ENCODE measurements at regions not wholly inside any gene's neighbourhood (a gene's known extent, or its start where the extent isn't known, plus 50 kb on each side); places are given as distances from the start of the nearest gene placed in this dataset.

DNA sequence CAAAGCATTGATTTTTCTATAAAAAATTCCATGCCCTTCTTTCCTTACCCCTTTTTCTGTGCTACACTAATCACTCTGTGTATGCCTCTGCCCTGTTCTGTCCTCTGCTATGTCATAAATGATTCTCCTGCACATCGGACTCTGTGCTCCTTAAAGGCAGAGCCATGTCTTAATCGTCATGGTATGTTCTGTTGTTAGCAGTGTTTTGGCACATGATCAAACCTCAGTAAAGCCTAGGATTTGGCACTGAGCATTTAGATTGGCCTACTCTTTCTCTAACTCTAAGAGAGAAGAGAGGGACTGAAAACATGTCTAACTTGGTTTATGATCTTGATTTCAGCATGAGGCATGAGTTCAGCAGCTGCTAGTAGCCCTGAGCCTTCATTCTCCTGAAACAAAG, 266.9 kb downstream of the AASDHPPT start:
- no peak for FAIRE-seq
- no peak for DNase-seq (ENCODE audit: insufficient read length, low spot score)
- TF ChIP-seq, protein P1, sequence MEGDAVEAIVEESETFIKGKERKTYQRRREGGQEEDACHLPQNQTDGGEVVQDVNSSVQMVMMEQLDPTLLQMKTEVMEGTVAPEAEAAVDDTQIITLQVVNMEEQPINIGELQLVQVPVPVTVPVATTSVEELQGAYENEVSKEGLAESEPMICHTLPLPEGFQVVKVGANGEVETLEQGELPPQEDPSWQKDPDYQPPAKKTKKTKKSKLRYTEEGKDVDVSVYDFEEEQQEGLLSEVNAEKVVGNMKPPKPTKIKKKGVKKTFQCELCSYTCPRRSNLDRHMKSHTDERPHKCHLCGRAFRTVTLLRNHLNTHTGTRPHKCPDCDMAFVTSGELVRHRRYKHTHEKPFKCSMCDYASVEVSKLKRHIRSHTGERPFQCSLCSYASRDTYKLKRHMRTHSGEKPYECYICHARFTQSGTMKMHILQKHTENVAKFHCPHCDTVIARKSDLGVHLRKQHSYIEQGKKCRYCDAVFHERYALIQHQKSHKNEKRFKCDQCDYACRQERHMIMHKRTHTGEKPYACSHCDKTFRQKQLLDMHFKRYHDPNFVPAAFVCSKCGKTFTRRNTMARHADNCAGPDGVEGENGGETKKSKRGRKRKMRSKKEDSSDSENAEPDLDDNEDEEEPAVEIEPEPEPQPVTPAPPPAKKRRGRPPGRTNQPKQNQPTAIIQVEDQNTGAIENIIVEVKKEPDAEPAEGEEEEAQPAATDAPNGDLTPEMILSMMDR (IDR thresholded peaks at IDR 0.05; ENCODE audit: insufficient read depth, missing control alignments) = no peak

DNA sequence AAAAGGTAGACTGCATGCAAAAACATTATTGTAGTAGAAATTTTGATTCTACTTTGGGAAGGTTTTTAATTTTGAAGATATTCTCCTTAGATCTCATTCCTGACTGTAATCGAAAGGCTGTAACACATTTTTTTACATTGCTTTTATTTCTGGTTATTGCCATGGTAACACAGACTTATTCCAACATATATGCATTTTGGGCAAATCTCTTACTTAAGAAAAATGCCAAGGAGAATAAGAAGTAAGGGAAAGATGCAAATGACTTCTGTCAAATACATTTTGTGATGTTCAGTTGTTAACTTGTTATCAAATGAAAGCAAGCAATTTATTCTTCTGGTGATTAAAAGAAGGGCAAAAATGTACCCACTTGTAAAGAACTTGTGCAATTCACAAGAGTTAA, 267.5 kb downstream of the AASDHPPT start:
- TF ChIP-seq, protein P1 (IDR thresholded peaks at IDR 0.05; ENCODE audit: insufficient read depth, missing control alignments) = no peak
- DNase-seq (ENCODE audit: insufficient read length, low spot score) (no peak), FAIRE-seq (no peak)

DNA sequence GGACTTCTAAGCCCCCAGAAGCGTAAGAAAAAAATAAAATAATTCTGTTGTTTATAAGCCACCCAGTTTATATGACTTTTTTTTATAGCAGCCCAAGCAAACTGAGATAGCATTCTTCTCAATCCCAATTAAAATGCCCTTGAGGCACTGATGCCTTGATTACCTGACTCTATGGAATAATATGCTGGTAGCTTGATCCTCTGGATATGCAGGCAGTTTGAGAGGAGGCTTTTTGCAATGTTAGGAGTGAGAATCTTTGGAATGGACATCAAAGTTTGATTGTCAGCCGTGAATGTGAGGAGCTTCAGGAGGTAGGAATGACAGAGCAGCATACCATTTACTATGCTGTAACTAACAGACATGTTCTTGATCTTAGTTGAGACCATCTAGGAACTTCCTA, 275.6 kb downstream of the AASDHPPT start:
- DNase-seq (ENCODE audit: insufficient read length, low spot score) (no peak), FAIRE-seq (no peak)
- TF ChIP-seq, protein P1 (IDR thresholded peaks at IDR 0.05; ENCODE audit: insufficient read depth, missing control alignments) = no peak

DNA sequence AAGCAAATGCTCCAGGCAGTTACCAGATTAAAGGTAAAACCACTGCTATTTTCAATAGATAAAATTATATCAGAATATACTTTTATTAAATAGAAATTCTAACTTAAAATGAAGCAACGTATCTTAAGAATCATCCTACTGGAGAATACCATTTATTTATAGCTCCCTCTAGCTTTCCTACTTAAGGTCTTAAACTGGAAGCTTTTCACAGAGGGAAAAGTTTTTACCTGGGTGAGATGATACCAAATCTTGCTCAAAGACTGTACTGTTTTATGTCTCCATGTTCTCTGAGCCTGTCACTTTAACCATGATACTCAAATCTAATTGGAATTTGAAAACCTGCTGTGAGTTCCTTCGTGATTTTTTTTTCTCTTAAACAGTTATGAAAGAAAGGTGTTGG, 291.8 kb downstream of the AASDHPPT start:
- no peak for DNase-seq (ENCODE audit: insufficient read length, low spot score)
- TF ChIP-seq, protein P1 (IDR thresholded peaks at IDR 0.05; ENCODE audit: insufficient read depth, missing control alignments) = no peak
- FAIRE-seq = no peak

DNA sequence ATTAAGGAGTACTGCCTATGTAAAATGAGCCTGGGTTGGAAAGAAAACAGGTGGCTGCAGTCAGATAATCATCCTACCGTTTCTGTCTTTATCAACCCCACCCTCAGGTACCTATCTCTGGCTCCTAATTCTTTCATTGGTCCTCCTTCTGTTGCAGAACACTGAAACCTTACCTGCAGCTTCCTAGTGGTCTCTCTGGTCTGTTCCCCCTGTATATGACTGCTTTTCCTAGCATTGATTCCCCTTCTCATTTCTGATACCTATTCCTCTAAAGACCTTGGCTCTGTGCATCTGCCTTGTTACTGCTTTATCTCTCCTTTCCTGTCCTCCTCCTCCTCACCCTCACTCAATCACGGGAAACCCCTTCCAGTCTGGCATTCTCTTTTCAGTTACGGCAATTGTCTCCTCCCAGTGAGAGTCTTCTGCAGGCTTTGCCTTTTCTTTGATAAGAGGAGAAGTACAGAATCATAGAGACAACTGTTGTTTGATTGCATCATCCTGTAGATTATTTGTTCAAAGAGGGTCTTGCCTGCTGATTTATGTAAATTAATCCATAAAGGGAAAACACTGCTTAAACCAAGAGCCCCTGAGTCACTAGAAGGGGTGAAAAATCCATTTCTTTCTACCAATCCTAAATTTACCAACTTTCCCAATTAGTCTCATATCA, 301.2 kb downstream of the AASDHPPT start:
- no peak for FAIRE-seq
- TF ChIP-seq, protein P1 (IDR thresholded peaks at IDR 0.05; ENCODE audit: insufficient read depth, missing control alignments) = no peak
- DNase-seq (ENCODE audit: insufficient read length, low spot score) = no peak

DNA sequence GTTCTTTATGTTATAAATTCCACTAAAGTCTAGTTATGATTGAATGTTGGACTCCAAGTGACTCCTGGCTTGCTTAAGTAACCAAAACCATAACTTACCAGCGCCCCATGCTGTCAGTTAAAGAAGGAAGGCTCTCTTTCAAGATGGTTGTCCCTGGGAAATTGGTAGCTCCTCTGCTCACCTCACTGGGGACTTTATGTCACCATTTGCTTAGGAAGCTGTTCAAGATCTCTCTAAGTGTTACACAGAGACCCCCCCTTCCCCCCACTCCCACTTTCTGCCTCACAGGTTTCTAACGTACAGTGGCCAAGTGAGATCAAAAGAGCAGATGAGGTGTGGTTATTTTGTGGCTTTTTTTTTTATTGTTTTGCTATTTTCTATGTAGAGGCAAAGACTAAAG, 301.8 kb downstream of the AASDHPPT start:
- DNase-seq (ENCODE audit: insufficient read length, low spot score) (no peak), FAIRE-seq (no peak)
- TF ChIP-seq, protein P1 (IDR thresholded peaks at IDR 0.05; ENCODE audit: insufficient read depth, missing control alignments) = no peak

DNA sequence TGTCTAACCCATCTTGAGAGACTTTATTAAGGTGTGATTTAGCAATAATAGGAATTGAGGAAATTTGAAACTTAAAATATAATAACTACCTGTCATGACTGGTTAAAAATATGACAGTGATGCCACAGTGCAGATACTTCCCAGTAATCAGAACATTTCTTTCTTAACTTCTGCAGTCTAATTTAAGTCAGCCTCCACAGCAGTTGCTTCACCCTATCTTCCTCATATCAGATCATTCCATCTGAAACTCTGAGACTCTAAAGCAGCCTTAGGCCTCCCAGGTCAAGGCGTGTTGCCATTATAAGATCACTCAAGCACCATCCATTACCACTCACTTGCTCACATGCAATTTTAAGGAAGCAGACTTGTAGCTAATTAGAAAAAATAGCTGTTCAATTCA, 302.2 kb downstream of the AASDHPPT start:
- FAIRE-seq = no peak
- no peak for DNase-seq (ENCODE audit: insufficient read length, low spot score)
- TF ChIP-seq, protein P1 (IDR thresholded peaks at IDR 0.05; ENCODE audit: insufficient read depth, missing control alignments) = no peak
